ENCODE measurements at regions not wholly inside any gene's neighbourhood (a gene's known extent, or its start where the extent isn't known, plus 50 kb on each side); places are given as distances from the start of the nearest gene placed in this dataset.

DNA sequence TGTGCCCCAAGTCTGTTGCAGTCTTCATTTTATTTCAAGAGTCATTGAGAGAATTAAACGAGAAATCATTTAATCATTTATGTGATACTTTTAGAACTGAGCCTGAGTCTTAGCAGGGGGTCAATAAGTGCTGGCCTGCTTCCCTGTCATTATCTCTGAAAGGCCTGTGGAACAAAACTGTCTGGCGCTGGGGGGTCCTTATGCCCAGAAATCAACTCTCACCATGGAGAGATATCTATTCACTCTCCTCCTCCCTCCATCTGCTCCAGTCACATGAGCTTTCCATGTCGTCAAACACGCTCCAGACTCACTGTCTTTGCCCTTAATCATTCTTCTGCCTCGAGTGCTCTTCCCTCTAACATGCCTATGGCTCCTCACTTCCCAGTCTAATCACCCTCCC lies 136.8 kb downstream of the ESM1 start:
- DNase-seq: no peak

DNA sequence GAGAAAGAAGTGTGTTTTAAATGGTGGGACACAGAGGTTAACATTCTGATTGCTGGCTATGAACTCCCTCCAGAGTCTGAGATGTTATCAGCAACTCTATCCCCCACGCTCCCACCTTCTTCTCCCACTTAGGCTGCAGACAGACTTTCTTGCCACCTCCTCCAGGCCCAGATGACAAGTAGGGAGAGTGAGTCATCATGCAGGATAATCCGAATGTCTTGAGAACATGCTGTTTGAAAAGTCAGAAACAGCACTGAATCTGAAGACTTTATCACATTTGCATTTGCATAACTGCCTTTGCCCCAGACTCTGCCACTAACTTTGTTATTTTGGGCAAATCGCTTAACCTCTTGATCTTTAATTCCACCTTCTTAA lies 139.8 kb downstream of the ESM1 start:
- no peak for DNase-seq

DNA sequence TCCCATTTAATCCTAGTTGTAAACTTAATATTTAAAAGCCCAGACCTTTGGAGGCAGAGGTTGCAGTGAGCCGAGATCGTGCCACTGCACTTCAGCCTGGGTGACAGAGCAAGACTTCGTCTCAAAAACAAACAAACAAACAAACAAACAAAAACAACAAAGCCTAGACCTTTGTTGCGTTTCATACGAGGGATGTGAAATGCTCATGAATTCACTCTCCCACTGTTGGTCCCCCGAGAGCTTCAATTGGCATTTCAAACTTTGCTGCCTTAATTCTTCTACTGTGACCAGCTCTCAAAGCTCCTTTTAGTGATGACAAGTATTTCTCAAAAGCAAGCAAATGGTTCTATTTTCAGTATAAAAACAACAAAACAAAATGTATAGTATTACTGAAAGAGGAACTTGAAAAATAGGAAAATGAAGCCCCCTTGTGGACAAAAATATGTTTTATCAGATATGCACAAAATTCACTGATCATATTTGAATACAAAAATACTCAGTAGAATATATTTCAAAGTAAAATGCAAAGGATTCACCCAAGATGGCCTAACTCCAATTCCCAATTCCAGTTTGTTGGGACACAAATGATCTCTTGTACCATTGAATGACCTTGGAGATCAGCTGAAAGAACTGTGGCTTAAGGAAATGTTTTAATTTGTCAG lies 140.4 kb downstream of the ESM1 start:
- DNase-seq: no peak

DNA sequence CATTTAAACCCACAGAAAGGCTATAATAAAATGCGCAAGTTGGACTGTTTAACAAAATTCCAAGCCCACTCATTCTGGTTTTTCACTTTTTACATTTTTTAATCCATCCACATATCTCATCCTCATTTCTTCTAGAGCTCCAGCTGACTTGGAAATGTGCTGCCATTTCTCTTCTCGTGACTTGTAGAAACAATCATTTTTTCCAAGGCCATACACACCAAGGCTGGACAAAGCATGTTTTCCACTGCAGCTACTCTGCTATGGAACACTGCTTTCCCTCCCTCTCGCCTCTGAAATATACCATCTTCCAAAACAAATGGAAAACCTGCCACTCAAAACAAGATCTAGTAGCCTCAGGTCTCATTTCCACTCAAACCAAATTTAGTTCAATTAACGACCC lies 141.1 kb downstream of the ESM1 start:
- DNase-seq: peak; percentile 43

DNA sequence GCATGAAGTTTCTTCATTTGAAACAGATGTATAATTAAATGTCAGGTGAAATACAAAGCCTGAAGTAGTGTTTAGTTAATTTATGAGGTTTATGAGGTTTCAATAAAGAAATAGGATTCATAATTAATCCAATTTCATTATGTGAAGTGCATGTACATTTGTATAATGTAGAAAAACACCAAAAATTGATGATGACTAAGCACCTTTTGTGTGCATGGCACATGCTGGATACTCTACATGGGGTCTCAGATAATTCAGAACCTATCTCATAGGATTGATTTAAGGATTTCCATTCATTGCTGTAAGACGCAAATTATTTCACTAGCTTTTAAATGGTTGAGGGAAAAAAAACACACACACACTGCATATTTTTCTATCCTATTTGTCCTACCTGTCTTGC lies 143.9 kb downstream of the ESM1 start:
- DNase-seq: no peak

DNA sequence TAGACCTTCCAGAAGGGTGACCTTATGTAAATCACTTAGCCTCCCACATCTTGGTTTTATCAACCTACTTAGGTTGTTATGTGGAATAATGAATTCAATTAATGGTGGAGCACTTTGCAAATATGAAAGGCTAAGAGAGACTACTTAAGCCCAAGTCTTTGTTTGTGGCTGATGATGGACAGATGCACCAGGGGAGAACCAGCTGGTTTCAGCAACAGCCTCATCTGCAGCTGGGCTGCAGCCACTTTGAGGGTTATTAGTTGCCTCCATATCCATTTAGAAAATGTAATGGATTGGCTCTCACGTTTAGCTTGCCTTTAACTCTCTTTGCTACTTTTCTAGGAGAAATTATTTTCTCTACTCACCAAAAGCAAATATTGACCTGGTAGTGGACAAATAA lies 146.6 kb downstream of the ESM1 start:
- DNase-seq: no peak

DNA sequence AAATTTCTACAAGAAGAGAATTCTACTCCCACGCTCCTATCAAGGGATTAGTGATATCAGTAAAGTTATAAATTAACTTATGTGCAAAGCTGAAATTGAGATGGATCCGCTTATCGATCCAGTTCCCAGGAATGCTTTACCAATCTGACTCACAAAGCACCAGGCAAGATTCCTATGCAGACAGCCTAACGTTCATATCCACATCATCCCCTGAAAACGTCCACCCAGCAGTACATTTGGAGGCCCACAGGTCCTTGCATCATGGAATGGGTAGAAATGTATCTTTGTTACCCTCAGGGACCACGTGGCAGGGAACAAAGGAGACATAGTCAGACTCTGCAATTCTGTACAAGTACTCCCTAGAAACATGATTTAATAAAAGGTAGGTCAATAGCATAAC lies 147.4 kb downstream of the ESM1 start:
- DNase-seq: no peak

DNA sequence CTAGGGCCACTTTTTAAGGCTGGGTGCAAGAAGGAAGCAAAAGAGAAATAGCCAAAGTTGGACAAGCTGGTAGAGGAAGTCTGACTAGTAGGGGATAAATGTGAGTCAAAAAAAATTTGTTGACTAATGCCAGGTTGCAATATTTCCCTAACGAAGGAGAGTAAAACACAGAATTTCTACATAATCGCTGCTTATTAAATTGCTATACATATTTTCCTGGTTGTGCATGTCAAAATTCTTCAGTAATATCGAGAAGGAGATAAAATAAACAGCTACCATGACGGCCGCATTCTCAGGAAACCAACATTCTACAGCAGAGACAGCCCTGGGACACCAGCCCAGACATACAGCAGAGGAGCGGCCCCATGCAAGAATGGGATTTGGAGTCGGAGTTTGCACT lies 148.3 kb downstream of the ESM1 start:
- DNase-seq: no peak

DNA sequence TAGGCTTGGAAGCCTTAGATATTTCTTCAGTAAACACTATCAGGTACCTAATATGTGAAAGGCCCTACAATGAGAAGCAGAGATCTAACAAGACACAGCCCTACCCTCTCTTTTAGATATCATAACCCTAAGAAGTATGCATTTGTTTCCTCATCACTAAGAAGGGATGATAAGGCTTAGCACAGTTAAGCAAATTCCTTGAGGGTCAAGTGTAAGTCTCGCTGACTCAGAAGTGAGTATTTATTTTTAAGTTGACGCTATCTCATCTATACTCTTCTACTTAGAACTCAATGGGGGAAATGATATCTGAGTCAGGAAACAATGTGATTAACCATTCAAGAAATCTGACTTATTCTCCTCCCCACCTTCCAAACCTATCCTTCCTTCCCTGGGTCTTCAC lies 149.7 kb downstream of the ESM1 start:
- no peak for DNase-seq

DNA sequence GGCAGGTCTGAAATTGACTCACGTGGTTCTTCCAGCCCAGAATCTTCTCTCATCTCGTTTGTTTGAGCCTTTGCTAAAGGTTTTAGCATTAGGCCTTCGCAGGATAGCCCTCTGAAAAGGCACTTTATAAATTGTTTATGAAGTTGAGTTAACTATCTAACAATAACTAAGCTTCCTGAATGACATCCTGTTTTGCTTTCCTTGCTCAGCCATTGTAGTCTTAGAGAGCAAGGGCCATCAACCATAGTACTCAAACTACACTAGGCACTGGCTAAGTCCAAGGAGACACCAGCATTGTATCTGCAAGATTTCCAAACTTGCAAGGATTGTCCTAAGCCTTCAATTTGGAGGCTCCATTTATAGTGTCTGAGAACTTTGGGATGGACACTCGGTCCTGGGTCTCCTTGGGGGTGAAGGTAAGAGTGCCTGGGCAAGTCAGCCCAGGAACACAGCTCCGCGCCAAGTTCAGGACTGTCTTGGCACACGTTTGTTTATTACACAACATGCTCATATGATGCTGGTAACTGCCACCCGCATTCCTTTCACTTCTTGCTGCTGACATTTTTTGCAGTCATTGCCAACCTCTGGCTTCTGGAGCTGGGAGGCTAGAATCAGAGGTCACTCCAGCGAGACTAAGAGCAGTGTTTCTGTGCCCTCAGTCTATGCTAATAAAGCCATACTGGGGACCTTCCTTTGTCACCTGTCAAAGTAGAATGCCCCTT lies 151.1 kb downstream of the ESM1 start:
- no peak for DNase-seq

DNA sequence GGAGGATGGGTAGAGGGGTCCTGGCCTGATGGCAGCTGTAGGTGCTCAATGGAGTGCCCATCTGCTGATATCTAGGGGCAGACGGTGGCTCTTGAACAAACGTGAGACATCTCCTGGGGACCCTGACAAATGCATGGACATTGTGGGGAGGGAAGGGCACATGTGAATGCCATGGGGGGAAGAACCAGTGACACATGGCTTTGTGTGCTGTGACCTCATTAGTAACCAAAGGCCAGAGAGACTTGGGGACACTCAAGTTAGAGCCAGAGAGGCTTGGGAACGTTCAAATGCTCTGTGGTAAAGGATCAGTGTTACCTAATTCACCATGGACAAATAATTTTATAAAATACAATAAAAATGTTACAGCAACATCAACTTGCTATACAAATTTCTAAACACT lies 151.8 kb downstream of the ESM1 start:
- DNase-seq: no peak

DNA sequence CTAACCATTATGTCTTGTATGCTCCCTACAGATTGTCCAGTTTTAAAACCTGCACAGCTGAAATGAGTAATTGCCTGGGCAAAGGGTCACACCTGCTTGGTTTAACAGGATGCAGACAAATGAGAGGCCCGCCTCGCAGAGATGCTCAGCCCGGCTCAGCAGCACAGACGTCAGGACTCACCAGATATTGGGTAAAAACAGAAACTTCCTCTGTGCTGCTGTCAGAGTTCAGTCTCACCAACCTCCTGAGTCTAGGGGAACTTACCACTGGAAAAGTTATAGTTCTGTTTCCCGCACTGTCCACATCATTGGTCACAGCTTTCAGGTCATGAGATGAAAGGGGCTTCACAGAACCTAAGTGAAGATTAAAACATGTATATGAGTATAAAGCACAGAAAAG lies 152.5 kb downstream of the ESM1 start:
- DNase-seq: no peak

DNA sequence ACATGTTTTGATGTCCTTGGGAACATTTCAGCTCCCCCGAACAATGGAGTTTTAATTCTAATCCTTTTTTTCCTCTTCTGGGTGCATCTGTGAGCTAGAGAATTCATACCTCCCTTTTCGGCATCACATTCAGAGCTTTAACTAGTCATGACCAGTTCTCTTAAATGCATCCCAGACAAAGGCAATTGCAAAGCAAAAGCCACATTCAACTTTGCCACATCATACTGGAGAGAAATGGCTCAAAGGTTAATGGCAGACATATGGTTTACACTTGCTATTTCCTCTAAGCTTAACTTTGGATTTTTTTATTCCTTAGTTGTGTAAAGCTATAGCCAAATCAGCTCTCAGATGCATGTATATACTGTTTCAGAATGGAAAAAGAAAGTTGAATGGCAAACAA lies 153.3 kb downstream of the ESM1 start:
- DNase-seq: no peak

DNA sequence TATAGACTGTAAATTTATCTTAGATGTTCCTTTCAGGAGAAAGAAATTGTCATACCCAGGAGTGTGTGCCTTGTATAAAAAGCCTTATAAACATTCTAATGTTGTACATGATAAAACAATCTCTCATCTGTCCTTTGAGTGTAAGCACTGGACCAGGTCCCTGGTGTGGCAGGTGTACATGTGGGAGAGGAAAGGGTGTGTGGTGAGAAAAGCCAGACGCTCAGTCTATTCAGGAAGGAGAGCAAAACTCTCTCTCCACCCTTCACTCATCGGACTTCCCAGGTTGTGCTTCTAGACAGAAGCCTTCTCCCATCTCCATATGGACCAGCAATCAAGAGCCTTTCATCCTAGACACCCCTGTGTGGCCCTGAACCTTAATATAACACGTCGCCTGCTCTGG lies 154.2 kb downstream of the ESM1 start:
- no peak for DNase-seq

DNA sequence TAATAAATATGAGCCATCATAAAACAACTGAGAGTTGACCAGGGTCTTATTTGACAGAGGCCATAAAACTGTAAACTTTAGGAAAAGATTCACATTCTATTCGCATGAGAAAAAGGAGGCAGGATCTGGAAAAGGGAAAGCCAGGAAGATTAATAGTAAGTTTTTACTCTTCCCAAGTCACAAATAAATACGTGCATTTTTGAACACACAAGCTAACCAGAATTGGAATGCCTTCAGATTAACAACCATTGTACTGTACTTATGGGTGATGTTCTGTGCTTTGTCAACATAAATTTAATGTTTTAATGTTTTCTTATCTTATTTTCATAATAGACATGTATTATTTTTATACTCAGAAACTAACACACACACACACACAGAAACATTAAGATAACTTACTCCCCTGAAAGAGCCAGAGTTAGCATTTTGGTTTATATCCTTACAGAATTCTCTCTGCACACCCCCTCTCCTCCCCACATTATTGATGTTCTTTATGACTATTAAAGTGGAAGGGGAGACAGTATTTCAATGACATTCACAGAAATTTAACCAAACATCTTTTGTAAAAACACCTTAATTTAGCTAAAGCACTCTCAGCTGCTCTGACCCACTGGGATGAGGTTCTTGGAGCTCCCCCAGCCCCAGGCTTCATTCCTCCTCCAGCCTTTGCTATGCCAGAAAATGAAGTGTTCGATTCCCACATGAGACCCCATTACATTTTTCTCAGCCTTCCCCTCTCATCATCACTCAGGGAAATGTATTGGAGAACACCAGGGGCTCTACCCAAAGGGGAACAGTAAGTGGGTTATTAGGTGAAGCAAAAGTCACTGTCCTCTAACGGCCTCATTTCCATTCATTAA lies 155.5 kb downstream of the ESM1 start:
- peak; percentile 40 for DNase-seq

DNA sequence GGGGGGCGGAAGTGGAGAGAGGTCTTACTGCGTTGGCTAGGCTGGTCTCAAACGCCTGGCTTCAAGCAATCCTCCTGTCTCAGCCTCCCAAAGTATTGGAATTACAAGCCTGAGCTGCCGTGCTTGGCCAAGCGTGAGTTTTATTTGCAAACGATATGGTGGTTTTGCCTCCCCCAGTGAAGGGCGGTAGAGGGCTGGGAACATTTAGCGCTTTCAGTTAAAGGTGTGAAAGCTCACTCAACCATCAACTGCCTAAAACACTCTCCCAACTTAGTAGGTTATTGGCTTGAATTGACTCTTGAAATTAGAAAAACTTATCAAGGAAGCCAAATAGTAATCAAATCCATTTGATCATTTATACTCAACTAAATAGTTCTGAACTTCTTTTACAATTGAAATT lies 156.3 kb downstream of the ESM1 start:
- DNase-seq: no peak

DNA sequence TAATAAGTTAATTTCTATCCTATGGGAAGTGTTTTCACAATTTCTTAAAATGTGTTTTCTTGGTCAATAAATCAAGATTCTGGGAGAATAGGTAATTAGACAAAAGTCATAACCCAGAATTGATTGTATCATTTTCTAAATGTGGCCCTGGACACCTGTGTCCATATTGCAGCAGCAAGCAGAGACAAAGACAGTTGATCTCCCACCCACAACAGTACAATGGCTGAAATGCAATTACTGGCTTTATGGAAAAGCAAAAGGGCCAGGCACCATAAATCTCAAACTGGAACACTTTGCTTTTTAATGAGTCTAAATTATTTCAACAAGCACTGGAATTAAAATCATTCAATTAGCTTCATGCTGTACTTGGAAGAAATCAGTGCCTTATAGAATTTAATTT lies 157.2 kb downstream of the ESM1 start:
- DNase-seq: no peak

DNA sequence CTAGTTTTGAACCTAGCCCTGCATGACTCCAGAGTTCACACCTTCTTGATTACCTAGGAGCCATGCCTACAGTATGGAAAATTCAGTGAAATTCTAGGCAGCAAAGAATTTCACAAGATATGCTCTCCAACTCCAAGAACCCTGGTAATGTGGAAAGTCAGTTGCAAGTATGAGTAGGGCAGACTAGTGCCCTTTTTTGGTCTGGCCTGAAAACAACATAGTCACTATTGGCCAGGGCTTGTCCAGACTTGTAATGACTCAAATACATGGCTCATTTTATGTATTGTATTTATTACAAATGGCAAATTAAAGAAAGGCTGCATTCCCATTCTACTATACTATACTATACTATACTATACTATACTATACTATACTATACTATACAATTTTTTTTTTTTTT lies 160.4 kb downstream of the ESM1 start:
- no peak for DNase-seq

DNA sequence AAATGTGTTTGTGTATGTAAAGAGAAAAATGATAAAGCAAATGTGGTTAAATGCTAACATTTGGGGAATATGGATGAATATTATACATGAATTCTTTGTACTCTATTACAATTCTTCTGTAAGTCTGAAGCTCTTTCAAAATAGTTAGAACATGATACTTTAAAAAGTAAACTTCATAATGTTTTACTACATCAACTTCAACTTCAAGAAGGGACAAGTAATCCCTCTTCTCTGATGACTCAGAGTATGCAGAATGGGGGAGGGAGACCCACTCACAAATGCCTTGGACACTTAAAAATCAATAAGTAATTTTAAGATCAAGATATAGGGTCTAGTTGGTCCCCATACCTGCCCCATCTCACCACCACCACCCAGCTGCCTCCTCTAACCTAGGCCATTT lies 162.4 kb downstream of the ESM1 start:
- no peak for DNase-seq

DNA sequence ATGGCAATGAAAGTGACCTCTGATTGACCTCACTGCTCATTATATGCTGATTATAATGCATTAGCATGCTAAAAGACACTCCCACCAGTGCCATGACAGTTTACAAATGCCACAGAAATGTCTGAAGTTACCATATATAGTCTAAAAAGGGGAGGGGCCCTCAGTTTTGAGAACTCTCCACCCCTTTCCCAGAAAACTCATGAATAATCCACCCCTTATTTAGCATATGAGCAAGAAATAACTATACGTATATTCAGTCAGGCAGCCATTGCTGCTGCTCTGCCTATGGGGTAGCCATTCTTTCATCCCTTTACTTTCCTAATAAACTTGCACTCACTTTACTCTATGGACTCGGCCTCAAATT lies 163.1 kb downstream of the ESM1 start:
- DNase-seq: no peak

DNA sequence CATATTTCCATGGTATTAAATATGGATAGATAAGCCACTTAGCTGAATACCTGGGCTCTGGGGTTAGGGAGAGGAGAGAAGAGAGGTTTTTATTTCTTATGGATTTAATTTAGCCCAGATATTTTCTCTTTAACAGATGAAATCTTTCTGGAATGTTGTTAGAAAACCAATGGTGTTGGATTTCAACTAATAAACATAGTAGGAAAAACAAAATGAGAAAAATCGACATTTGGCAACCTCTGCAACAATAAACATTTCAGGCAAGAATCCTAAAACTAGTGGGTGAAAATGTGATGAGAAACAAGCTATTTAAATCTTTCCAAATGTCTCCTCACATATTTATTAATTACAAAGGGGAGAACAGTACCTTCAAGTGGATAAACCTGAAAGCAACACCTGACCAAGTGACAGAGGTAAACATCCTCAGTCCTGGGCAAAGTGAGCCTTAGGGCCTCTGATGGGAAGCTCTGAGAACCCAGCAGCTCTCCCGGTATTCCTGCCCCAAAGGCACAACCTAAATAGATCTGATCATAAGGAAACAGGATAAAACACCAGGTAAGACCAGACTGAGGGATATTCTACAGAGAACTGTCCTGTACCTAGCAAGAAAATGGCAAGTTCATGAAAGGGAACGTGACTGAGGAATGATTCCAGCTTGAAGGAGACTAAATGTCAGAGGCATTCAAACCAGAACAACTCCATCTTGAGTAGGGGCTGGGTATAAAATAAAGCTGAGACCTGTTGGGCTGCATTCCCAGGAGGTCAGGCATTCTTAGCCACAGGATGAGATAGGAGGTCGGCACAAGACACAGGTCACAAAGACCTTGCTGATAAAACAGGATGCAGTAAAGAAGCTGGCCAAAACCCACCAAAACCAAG lies 163.7 kb downstream of the ESM1 start:
- DNase-seq: no peak

DNA sequence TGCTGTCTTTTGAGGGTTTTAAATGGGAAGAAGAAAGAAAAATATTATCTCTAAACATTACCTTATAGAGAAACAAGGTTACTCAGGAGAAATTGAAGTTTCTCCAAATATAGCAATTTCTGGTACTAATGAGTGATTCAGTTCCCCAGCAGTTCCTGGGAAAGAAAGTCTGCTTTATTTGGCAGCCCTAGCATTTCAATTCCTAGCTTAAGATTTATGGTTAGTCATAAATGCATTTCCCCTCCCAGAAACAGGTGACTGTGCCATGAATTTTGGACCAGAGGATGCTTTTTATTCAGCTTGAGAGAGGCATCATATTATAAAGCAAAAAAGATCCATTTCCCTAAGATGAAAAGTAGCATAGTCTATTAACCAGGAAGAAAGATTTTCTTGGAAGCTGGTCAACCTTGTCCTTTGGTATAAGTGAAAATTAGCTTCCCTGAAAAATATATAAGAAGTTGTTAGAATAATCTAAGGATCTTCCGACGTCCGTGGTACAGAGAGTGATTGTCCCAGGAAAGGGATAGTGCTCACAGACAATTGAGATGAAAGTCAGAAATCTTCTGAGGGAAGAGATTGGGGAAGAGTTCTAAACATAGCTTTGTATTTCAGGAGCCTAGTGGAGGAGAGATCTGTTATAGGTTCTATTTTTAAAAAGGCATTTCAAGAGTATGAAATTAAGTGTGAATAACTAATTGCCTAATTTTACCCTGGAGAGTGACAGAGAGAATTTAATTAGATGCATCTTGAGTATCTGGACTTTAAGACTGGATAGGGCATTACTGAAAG lies 164.9 kb downstream of the ESM1 start:
- no peak for DNase-seq
